Mucosa of descending colon (tissue), 3 donors: ENCODE measurements at regions not wholly inside any gene's neighbourhood (a gene's known extent, or its start where the extent isn't known, plus 50 kb on each side); places are given as distances from the start of the nearest gene placed in this dataset.

Experiments used
- ATAC-seq: fragments of 200-7000 bp; cut with Tn5 transposase; one replicate; pipeline ENCODE4 v1.9.1; 2020; ENCODE audit warnings: mild to moderate bottlenecking, moderate library complexity
- DNase-seq, 3 donors: peaks; one replicate each; pipeline ENCODE4 v3.0.0-alpha.2; 2020
- H3K36me3 ChIP-seq: fragments of 200-600 bp; one replicate; pipeline ENCODE4 v1.8.0; 2021; ENCODE audit warnings: low read depth, mild to moderate bottlenecking
- H3K4me1 ChIP-seq: fragments of 200-600 bp; one replicate; pipeline ENCODE4 v1.8.0; 2021; ENCODE audit warnings: low read depth, mild to moderate bottlenecking
- H3K4me3 ChIP-seq: fragments of 200-600 bp; one replicate; pipeline ENCODE4 v1.8.0; 2021; ENCODE audit warnings: mild to moderate bottlenecking
- H3K9me3 ChIP-seq: fragments of 200-600 bp; one replicate; pipeline ENCODE4 v1.8.0; 2021; ENCODE audit warnings: mild to moderate bottlenecking
- CTCF ChIP-seq: fragments of 200-600 bp; IDR thresholded peaks from one replicate; pipeline ENCODE4 v1.8.0; 2022; ENCODE audit warnings: antibody characterized with exemption, mild to moderate bottlenecking
- intact Hi-C, 2 donors: fragments of 100-400 bp; cut with DNase I in 1 of 2; cut with micrococcal nuclease in 1 of 2; formaldehyde crosslinking; loops; one replicate each; pipeline versions ENCODE4 v1.11.0 to v1.11.1; 2022; cut with DNase I, micrococcal nuclease
- donor health status: DM: no; HTN: no; CAD: no; lungs with moderate emphysema.
- donor health status: DM: no; HTN: no; CAD: no.
- donor health status: DM: no; HTN: yes; CAD: no.

DNA sequence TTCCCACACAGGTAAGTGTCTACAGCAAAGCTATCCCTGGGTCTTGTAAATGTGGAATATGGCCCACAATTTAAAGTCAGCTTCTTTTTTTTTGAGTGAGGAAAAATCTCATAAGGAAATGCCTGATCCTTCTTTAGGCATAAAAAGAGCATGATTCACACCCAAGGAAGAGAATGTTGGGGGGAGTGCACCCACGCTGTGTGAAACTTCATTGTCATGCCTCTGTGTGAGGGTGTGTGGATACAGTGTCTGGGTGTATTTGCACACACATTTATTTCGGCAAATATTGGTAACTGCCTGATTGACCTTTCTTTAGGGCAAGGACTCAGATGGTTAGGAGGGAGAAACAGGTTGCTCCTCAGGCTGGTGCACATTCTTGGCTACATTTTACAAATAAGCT is 196.8 kb upstream of the STXBP6 start:
- ATAC-seq (no peak), DNase-seq (no peak)
- Histone ChIP-seq H3K4me3 (no peak overlapping the region), H3K36me3 (no peaks in the 10 kb centered on the region), H3K4me1 (no peaks in the 10 kb centered on the region), H3K9me3 (no peaks in the 10 kb centered on the region)
- intact Hi-C loops, result no loop called here
- TF ChIP-seq CTCF, result no peak

- TF ChIP-seq CTCF, result no peak
- Histone ChIP-seq H3K36me3 (no peaks in the 10 kb centered on the region), H3K9me3 (no peaks in the 10 kb centered on the region), H3K4me3 (no peak overlapping the region), H3K4me1 (no peaks in the 10 kb centered on the region)
- no peak for ATAC-seq
- intact Hi-C loops, result no loop called here
- DNase-seq, result no peak
These were observed 189.2 kb upstream of the STXBP6 start for GRCh38 chr14:25239170-25239569.

- intact Hi-C loops, result no loop called here
- H3K4me3 ChIP-seq, result no peak overlapping the region
- H3K4me1 ChIP-seq, result no peaks in the 10 kb centered on the region
- DNase-seq, result peak in 1 of 3 donors; percentile 25
- no peaks in the 10 kb centered on the region for H3K9me3 ChIP-seq
- H3K36me3 ChIP-seq, result no peaks in the 10 kb centered on the region
- no peak for TF ChIP-seq CTCF
- ATAC-seq, result no peak
These were observed 187.9 kb upstream of the STXBP6 start for GRCh38 chr14:25237845-25238244.

DNA sequence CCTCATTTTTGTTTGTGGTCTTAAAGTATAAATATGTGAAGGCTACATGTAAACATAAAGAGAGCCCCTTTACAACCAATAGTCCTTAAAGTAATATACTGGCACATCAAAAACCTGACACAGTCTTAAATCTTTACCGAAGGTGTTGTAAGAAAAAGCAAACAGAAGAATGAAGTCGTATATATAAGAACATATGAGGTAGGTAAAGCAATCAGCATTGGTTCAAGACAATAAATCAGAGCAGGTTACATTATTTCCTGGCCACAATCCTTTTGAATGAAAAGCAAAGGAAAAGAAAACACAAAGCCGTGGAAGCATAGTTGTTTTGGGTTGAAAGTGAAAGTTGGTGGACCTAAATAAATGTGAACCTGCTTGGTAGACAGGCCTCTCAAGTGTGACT is 183.7 kb upstream of the STXBP6 start:
- no peak for DNase-seq
- Histone ChIP-seq H3K4me3 (no peak overlapping the region), H3K4me1 (no peaks in the 10 kb centered on the region), H3K36me3 (no peaks in the 10 kb centered on the region), H3K9me3 (no peaks in the 10 kb centered on the region)
- no peak for TF ChIP-seq CTCF
- ATAC-seq, result peak; percentile 50
- intact Hi-C loops, result no loop called here

GRCh38 chr14:25231004-25231403 is 181.1 kb upstream of the STXBP6 start:
- Histone ChIP-seq H3K36me3 (no peaks in the 10 kb centered on the region), H3K9me3 (peaks cover 3% of the 10 kb centered on the region), H3K4me3 (no peak overlapping the region), H3K4me1 (no peaks in the 10 kb centered on the region)
- TF ChIP-seq CTCF, result no peak
- intact Hi-C loops, result no loop called here
- ATAC-seq (no peak), DNase-seq (no peak)

DNA sequence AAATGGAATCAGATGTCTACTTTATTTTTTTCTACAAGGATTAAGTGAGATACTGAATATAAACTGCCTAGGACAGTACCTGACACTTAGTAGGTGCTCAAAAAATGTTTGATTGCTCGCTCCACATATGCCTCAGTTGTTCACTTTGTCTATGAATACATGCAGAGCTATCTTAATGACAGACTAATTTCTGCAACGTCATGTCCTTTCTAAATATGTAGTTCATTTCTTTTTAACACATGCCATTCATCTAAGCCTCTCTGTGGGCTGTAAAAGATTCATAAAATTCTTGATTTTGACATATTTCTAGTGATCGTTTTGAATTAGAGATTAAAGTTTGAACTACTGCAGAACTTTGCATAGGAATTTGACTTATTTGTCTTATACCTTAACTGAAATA is 176.3 kb upstream of the STXBP6 start:
- Histone ChIP-seq H3K36me3 (no peaks in the 10 kb centered on the region), H3K9me3 (peaks cover 3% of the 10 kb centered on the region), H3K4me1 (no peaks in the 10 kb centered on the region), H3K4me3 (no peak overlapping the region)
- TF ChIP-seq CTCF, result no peak
- ATAC-seq (no peak), DNase-seq (no peak)
- intact Hi-C loops, result loop anchor here in 1 of 2 donors (5.0 kb wide), 1 partner anchor 199 kb away; no protein-coding TSS in a partner anchor
